Loucy (cell line): ENCODE measurements at regions not wholly inside any gene's neighbourhood (a gene's known extent, or its start where the extent isn't known, plus 50 kb on each side); places are given as distances from the start of the nearest gene placed in this dataset.

Source experiments
- EZH2phosphoT487 ChIP-seq: fragments of 200-600 bp; IDR thresholded peaks from 2 replicates; pipeline ENCODE4 v1.6.1; 2018; ENCODE audit warnings: antibody characterized with exemption, mild to moderate bottlenecking, moderate library complexity, borderline replicate concordance
- TF ChIP-seq, protein P1 (sequence below): fragments of 200-600 bp; sonication (generic); conservative IDR thresholded peaks from 2 replicates; pipeline ENCODE4 v1.5.1; 2014; ENCODE audit warnings: mild to moderate bottlenecking, antibody characterized with exemption, low read length

DNA sequence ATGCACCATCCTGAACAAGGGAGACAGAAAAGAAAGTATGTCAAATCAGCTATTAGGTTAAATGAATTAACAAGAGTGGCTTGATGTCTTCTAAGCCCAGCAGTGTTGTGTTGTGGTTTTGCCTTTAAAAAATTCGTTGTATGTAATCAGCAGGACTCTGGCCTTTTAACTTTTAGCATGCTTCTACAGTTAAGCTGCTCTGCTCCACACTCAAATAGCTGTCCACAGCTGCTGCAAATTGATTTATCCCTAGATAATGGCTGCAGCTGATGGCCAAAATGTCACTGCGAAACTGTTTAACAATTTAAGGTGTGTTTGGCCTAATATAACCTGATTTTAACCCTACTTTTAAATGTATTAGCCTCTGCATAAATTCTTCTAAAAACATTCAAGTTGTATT lies 85.8 kb downstream of the CXXC4 start:
- TF ChIP-seq, protein P1, sequence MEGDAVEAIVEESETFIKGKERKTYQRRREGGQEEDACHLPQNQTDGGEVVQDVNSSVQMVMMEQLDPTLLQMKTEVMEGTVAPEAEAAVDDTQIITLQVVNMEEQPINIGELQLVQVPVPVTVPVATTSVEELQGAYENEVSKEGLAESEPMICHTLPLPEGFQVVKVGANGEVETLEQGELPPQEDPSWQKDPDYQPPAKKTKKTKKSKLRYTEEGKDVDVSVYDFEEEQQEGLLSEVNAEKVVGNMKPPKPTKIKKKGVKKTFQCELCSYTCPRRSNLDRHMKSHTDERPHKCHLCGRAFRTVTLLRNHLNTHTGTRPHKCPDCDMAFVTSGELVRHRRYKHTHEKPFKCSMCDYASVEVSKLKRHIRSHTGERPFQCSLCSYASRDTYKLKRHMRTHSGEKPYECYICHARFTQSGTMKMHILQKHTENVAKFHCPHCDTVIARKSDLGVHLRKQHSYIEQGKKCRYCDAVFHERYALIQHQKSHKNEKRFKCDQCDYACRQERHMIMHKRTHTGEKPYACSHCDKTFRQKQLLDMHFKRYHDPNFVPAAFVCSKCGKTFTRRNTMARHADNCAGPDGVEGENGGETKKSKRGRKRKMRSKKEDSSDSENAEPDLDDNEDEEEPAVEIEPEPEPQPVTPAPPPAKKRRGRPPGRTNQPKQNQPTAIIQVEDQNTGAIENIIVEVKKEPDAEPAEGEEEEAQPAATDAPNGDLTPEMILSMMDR = no peak
- no peak for TF ChIP-seq EZH2phosphoT487
